ENCODE measurements at regions not wholly inside any gene's neighbourhood (a gene's known extent, or its start where the extent isn't known, plus 50 kb on each side); places are given as distances from the start of the nearest gene placed in this dataset.
A peak's percentile ranks its signal among the peaks of the same experiment; 100 is the strongest.

DNA sequence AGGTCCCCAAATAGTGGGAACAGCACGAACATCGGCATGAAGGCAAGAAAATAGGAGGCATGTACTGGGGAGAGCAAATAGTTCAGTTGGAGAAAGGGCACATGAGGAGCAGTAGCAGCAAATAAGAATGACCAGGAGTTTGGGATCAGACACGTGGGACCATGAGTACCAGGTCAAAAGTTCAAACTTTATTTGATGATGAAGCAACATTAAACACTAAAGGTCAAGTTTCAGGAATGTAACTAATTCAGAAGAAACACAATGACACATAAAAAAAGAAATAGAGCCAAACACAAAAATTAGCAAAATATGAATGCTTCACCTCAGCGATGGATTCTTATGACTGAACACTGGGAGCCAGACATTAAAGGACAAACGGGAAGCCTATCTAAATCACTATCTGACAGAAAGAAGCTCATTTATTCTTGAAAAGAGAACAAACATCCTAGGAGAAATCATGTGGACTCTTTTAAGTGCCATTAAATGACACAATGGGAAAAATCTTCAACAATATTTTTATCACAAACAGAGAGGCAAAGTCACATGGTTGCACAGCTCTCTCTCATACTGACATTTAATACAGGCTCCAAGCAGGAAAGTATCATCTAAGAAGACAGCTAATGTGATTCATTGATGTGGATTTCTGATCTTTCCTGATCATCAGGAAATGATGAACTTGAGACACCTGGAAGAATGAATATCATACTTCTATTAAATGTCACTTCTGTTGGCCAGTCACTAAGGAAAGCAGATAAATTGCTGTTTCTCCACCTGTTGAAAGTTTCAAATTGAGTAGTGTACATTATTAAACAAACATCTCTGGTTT lies 216.9 kb upstream of the THBS1 start (continued):
- TF ChIP-seq, protein P1, sequence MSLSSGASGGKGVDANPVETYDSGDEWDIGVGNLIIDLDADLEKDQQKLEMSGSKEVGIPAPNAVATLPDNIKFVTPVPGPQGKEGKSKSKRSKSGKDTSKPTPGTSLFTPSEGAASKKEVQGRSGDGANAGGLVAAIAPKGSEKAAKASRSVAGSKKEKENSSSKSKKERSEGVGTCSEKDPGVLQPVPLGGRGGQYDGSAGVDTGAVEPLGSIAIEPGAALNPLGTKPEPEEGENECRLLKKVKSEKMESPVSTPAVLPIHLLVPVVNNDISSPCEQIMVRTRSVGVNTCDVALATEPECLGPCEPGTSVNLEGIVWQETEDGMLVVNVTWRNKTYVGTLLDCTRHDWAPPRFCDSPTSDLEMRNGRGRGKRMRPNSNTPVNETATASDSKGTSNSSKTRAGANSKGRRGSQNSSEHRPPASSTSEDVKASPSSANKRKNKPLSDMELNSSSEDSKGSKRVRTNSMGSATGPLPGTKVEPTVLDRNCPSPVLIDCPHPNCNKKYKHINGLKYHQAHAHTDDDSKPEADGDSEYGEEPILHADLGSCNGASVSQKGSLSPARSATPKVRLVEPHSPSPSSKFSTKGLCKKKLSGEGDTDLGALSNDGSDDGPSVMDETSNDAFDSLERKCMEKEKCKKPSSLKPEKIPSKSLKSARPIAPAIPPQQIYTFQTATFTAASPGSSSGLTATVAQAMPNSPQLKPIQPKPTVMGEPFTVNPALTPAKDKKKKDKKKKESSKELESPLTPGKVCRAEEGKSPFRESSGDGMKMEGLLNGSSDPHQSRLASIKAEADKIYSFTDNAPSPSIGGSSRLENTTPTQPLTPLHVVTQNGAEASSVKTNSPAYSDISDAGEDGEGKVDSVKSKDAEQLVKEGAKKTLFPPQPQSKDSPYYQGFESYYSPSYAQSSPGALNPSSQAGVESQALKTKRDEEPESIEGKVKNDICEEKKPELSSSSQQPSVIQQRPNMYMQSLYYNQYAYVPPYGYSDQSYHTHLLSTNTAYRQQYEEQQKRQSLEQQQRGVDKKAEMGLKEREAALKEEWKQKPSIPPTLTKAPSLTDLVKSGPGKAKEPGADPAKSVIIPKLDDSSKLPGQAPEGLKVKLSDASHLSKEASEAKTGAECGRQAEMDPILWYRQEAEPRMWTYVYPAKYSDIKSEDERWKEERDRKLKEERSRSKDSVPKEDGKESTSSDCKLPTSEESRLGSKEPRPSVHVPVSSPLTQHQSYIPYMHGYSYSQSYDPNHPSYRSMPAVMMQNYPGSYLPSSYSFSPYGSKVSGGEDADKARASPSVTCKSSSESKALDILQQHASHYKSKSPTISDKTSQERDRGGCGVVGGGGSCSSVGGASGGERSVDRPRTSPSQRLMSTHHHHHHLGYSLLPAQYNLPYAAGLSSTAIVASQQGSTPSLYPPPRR (CRISPR knock-in tag; IDR thresholded peaks at IDR 0.05; ENCODE audit: borderline replicate concordance), result peak; percentile 62; the same call in 1 of the 2 replicates
- TF ChIP-seq EP300 (IDR thresholded peaks at IDR 0.05; ENCODE audit: low read depth in 2 of 2, low read length in 2 of 2), result peak; percentile 60 to 83; a peak in 3 of 4 replicates
- peak; percentile 49; the same call in 1 of the 2 replicates for TF ChIP-seq EP300 (CRISPR knock-in tag; IDR thresholded peaks at IDR 0.05; ENCODE audit: borderline replicate concordance)

DNA sequence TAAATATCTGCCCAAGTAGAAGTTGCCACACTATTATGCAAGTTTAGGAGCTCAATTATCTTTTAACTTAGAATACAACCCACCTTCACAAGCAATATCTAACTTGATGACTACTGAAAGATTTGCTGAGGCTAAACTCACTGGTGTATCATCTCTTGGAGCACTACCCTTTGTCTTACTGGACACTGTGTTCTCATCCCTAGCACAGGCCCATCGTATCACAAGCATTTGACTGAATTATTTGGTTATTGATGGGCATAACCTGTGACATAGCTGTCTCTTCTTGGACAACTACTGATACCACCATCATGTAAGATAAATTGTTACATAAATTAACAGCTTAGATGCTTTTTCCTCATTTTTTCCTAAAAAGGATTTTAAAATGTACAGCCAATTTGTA lies 216.2 kb upstream of the THBS1 start:
- no peak overlapping the region for H3K4me3 ChIP-seq (replicated peaks in 1 of 3; ENCODE audit: insufficient read depth in 1 of 3, low read depth in 2 of 3, low read length in 3 of 3)
- H3K27ac ChIP-seq (ENCODE audit: extremely low read length, insufficient read depth, low read length), result no peak overlapping the region
- FAIRE-seq, result no peak
- TF ChIP-seq, protein P2, sequence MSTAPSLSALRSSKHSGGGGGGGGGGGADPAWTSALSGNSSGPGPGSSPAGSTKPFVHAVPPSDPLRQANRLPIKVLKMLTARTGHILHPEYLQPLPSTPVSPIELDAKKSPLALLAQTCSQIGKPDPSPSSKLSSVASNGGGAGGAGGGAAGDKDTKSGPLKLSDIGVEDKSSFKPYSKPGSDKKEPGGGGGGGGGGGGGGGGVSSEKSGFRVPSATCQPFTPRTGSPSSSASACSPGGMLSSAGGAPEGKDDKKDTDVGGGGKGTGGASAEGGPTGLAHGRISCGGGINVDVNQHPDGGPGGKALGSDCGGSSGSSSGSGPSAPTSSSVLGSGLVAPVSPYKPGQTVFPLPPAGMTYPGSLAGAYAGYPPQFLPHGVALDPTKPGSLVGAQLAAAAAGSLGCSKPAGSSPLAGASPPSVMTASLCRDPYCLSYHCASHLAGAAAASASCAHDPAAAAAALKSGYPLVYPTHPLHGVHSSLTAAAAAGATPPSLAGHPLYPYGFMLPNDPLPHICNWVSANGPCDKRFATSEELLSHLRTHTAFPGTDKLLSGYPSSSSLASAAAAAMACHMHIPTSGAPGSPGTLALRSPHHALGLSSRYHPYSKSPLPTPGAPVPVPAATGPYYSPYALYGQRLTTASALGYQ (CRISPR knock-in tag; IDR thresholded peaks at IDR 0.05), result no peak
- TF ChIP-seq, protein P3, sequence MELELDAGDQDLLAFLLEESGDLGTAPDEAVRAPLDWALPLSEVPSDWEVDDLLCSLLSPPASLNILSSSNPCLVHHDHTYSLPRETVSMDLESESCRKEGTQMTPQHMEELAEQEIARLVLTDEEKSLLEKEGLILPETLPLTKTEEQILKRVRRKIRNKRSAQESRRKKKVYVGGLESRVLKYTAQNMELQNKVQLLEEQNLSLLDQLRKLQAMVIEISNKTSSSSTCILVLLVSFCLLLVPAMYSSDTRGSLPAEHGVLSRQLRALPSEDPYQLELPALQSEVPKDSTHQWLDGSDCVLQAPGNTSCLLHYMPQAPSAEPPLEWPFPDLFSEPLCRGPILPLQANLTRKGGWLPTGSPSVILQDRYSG (CRISPR knock-in tag; IDR thresholded peaks at IDR 0.05), result no peak
- no TSS peak for BruUV-seq (replicated peaks)
- ATAC-seq, result no peak
- no peaks in the 10 kb centered on the region for H3K27me3 ChIP-seq (ENCODE audit: control insufficient read depth in 1 of 2, insufficient read depth in 2 of 2, low read length in 2 of 2)
- intact Hi-C loops (cut with micrococcal nuclease; ENCODE audit: unreplicated experiment) (loop anchor here (5.0 to 10.0 kb wide), 3 partner anchors 38 to 240 kb away; no protein-coding TSS in a partner anchor), in situ Hi-C loops (cut with HindIII; ENCODE audit: extremely low pct_ligation_motif_present, low pct_unique_long_range_greater_than_20kb) (no loop called here)
- H3K9ac ChIP-seq (ENCODE audit: insufficient read depth, low read depth, low read length), result no peak overlapping the region
- H4K20me1 ChIP-seq (ENCODE audit: insufficient read depth, low read length), result no peaks in the 10 kb centered on the region
- peaks cover 50% of the 10 kb centered on the region for H3K4me1 ChIP-seq (ENCODE audit: insufficient read depth, low read length)
- H3K4me2 ChIP-seq (ENCODE audit: low read depth, low read length), result no peak overlapping the region
- no peak for DNase-seq (ENCODE audit: low spot score)
- ChIA-PET POLR2A (no interaction called here), CTCF (ENCODE audit: low intra/inter-chr PET ratio, low total read pairs) (no interaction called here)
- no peak overlapping the region for H2AFZ ChIP-seq (ENCODE audit: low read length)
- peaks cover 9% of the 10 kb centered on the region; the same call in 1 of the 2 replicates for H3K9me3 ChIP-seq (ENCODE audit: low read length)
- no peaks in the 10 kb centered on the region for H3K79me2 ChIP-seq (ENCODE audit: insufficient read depth, low read length)
- WGBS (ENCODE audit: low lambda C conversion rate), result 80% methylated on average over 1 of the region's 1 CpG
- H3K36me3 ChIP-seq (replicated peaks in 1 of 2; ENCODE audit: control insufficient read depth in 1 of 2, insufficient read depth in 2 of 2, low read length in 2 of 2), result no peaks in the 10 kb centered on the region
